Natural killer cell (primary cell): ENCODE measurements at regions not wholly inside any gene's neighbourhood (a gene's known extent, or its start where the extent isn't known, plus 50 kb on each side); places are given as distances from the start of the nearest gene placed in this dataset.

Experiments
- ATAC-seq, 3 donors: fragments of 150-1000 bp in 2 of 3; fragments of 200-7000 bp in 1 of 3; cut with Tn5 transposase; 1 replicate in 1 of 3; 2 replicates in 2 of 3; pipeline ENCODE4 v1.10.0; 2021; ENCODE audit warnings: mild to moderate bottlenecking in 2 of 3, moderate library complexity in 2 of 3
- DNase-seq, 2 donors: peaks; one replicate each; pipeline versions ENCODE4 v3.0.0 to v3.0.0-alpha.2; 2013 to 2021; ENCODE audit warnings: mixed read lengths in 1 of 2
- H3K27ac ChIP-seq: one replicate; pipeline ENCODE4 v1.5.1; 2013; ENCODE audit warnings: mild to moderate bottlenecking, low read length
- H3K27me3 ChIP-seq: one replicate; pipeline ENCODE4 v1.6.1; 2013; ENCODE audit warnings: low read length; ENCODE audit not compliant: control insufficient read depth, insufficient read depth
- H3K36me3 ChIP-seq: one replicate; pipeline ENCODE4 v1.6.1; 2013; ENCODE audit warnings: low read length; ENCODE audit not compliant: control insufficient read depth, insufficient read depth
- H3K4me1 ChIP-seq: one replicate; pipeline ENCODE4 v1.6.1; 2013; ENCODE audit warnings: low read length; ENCODE audit not compliant: control insufficient read depth, insufficient read depth
- H3K4me3 ChIP-seq: one replicate; pipeline ENCODE4 v1.5.1; 2013; ENCODE audit warnings: low read length
- H3K9me3 ChIP-seq: one replicate; pipeline ENCODE4 v1.6.1; 2013; ENCODE audit warnings: low read length; ENCODE audit not compliant: control insufficient read depth, insufficient read depth
- H3K27ac Mint-ChIP-seq, 2 donors: one replicate each; pipeline ENCODE4 v1.8.0; 2022; ENCODE audit warnings: mild to moderate bottlenecking in 2 of 2, mixed read lengths in 2 of 2, moderate library complexity in 1 of 2
- H3K27me3 Mint-ChIP-seq, 2 donors: one replicate each; pipeline ENCODE4 v1.8.0; 2022; ENCODE audit warnings: low read depth in 2 of 2, mixed read lengths in 2 of 2
- H3K36me3 Mint-ChIP-seq: one replicate; pipeline ENCODE4 v1.8.0; 2022; ENCODE audit warnings: mixed read lengths
- H3K4me1 Mint-ChIP-seq, 2 donors: one replicate each; pipeline ENCODE4 v1.8.0; 2022; ENCODE audit warnings: mixed read lengths in 2 of 2
- H3K4me3 Mint-ChIP-seq: one replicate; pipeline ENCODE4 v1.8.0; 2022; ENCODE audit warnings: mild to moderate bottlenecking, moderate library complexity, mixed read lengths
- H3K9me3 Mint-ChIP-seq, 2 donors: one replicate each; pipeline ENCODE4 v1.8.0; 2022; ENCODE audit warnings: mixed read lengths in 2 of 2
- WGBS: methylation state at CpG from one replicate; pipeline ENCODE4 v1.1.7; 2013; ENCODE audit warnings: missing lambda C conversion rate; ENCODE audit not compliant: insufficient coverage; 5-methylcytosine and 5-hydroxymethylcytosine counted together
- intact Hi-C: fragments of 100-400 bp; cut with micrococcal nuclease; formaldehyde crosslinking; loops from one replicate; pipeline ENCODE4 v1.14.2; 2022
- TF ChIP-seq, protein P1 (sequence below): fragments of 200-600 bp; IDR thresholded peaks from one replicate; pipeline ENCODE4 v1.8.0; 2022; ENCODE audit warnings: antibody characterized with exemption

DNA sequence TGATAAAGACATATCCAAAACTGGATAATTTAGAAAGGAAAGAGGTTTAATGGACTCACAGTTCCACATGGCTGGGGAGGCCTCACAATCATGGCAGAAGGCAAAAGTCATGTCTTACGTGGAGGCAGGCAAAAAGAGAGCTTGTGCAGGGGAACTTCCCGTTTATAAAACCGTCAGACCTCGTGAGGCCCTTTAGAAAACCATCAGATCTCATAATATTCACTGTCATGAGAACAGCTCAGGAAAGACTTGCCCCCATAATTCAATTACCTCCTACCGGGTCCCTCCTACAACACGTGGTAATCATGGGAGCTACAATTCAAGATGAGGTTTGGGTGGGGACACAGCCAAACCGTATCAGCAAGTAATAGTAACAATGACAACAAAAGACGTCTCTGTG, 88.2 kb upstream of the SLC25A33 start:
- no peak overlapping the region for H3K27ac Mint-ChIP-seq
- TF ChIP-seq, protein P1, sequence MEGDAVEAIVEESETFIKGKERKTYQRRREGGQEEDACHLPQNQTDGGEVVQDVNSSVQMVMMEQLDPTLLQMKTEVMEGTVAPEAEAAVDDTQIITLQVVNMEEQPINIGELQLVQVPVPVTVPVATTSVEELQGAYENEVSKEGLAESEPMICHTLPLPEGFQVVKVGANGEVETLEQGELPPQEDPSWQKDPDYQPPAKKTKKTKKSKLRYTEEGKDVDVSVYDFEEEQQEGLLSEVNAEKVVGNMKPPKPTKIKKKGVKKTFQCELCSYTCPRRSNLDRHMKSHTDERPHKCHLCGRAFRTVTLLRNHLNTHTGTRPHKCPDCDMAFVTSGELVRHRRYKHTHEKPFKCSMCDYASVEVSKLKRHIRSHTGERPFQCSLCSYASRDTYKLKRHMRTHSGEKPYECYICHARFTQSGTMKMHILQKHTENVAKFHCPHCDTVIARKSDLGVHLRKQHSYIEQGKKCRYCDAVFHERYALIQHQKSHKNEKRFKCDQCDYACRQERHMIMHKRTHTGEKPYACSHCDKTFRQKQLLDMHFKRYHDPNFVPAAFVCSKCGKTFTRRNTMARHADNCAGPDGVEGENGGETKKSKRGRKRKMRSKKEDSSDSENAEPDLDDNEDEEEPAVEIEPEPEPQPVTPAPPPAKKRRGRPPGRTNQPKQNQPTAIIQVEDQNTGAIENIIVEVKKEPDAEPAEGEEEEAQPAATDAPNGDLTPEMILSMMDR = no peak
- H3K27me3 Mint-ChIP-seq = peaks cover 0 to 16% of the 10 kb centered on the region in 2 donors
- Histone ChIP-seq H3K27me3 (no peaks in the 10 kb centered on the region), H3K36me3 (no peaks in the 10 kb centered on the region), H3K4me3 (no peak overlapping the region), H3K4me1 (no peaks in the 10 kb centered on the region), H3K27ac (no peak overlapping the region), H3K9me3 (no peaks in the 10 kb centered on the region)
- no peaks in the 10 kb centered on the region for H3K4me1 Mint-ChIP-seq
- intact Hi-C loops = no loop called here
- DNase-seq = no peak
- H3K4me3 Mint-ChIP-seq = no peak overlapping the region
- ATAC-seq = no peak
- WGBS = 74% methylated on average over 8 of the region's 8 CpGs
- no peaks in the 10 kb centered on the region for H3K9me3 Mint-ChIP-seq
- H3K36me3 Mint-ChIP-seq = no peaks in the 10 kb centered on the region

- Mint-ChIP-seq H3K36me3 (no peaks in the 10 kb centered on the region), H3K27me3 (peaks cover 0 to 12% of the 10 kb centered on the region in 2 donors), H3K9me3 (no peaks in the 10 kb centered on the region), H3K27ac (no peak overlapping the region), H3K4me1 (no peaks in the 10 kb centered on the region), H3K4me3 (no peak overlapping the region)
- no peak overlapping the region for H3K27ac ChIP-seq
- H3K4me1 ChIP-seq = no peaks in the 10 kb centered on the region
- intact Hi-C loops = no loop called here
- WGBS = 81% methylated on average over 6 of the region's 6 CpGs
- no peaks in the 10 kb centered on the region for H3K27me3 ChIP-seq
- TF ChIP-seq, protein P1 = no peak
- no peaks in the 10 kb centered on the region for H3K9me3 ChIP-seq
- no peak overlapping the region for H3K4me3 ChIP-seq
- ATAC-seq (no peak), DNase-seq (no peak)
- H3K36me3 ChIP-seq = no peaks in the 10 kb centered on the region
Observed at GRCh38 chr1:9452516-9453140, 86.6 kb upstream of the SLC25A33 start.

DNA sequence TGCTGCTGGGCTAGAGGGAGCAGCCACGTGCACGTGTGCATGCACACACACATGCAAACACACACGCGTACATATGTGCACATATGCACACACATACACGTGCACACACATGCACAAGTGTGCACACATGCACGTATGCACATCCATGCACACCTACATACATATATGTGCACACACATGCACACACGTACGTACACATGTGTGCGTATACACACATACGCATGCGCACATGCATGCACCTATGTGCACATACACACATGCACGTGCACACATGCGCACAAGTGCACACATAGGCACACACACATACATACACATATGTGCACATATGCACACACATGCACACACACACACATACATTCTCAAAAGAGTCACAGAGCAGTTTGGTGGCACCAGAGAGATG, 85.9 kb upstream of the SLC25A33 start:
- Mint-ChIP-seq H3K4me3 (no peak overlapping the region), H3K27me3 (peaks cover 0 to 12% of the 10 kb centered on the region in 2 donors), H3K27ac (no peak overlapping the region), H3K9me3 (no peaks in the 10 kb centered on the region), H3K4me1 (no peaks in the 10 kb centered on the region), H3K36me3 (no peaks in the 10 kb centered on the region)
- TF ChIP-seq, protein P1 = no peak
- Histone ChIP-seq H3K27ac (no peak overlapping the region), H3K27me3 (no peaks in the 10 kb centered on the region), H3K4me1 (no peaks in the 10 kb centered on the region), H3K36me3 (no peaks in the 10 kb centered on the region), H3K4me3 (no peak overlapping the region), H3K9me3 (no peaks in the 10 kb centered on the region)
- intact Hi-C loops = no loop called here
- ATAC-seq (peak in 1 of 3 donors; percentile 31), DNase-seq (no peak)
- WGBS = 91% methylated on average over 13 of the region's 13 CpGs

GRCh38 chr1:9453779-9454418, 85.4 kb upstream of the SLC25A33 start:
- H3K36me3 ChIP-seq = no peaks in the 10 kb centered on the region
- H3K27ac Mint-ChIP-seq = no peak overlapping the region
- H3K4me1 ChIP-seq = no peaks in the 10 kb centered on the region
- no peaks in the 10 kb centered on the region for H3K27me3 ChIP-seq
- peaks cover 0 to 12% of the 10 kb centered on the region in 2 donors for H3K27me3 Mint-ChIP-seq
- H3K9me3 ChIP-seq = no peaks in the 10 kb centered on the region
- ATAC-seq = no peak
- H3K36me3 Mint-ChIP-seq = no peaks in the 10 kb centered on the region
- WGBS = 90% methylated on average over 11 of the region's 13 CpGs
- no peaks in the 10 kb centered on the region for H3K4me1 Mint-ChIP-seq
- H3K4me3 ChIP-seq = no peak overlapping the region
- H3K27ac ChIP-seq = no peak overlapping the region
- H3K9me3 Mint-ChIP-seq = no peaks in the 10 kb centered on the region
- no peak for DNase-seq
- intact Hi-C loops = no loop called here
- no peak overlapping the region for H3K4me3 Mint-ChIP-seq
- TF ChIP-seq, protein P1 = no peak
